Activated naive CD4-positive, alpha-beta T cell treated with anti-CD3 and anti-CD28 coated beads, Interleukin-2, amount 10 ng/mL, durations not matched to agents 7 days and 5 days (primary cell): ENCODE measurements at regions not wholly inside any gene's neighbourhood (a gene's known extent, or its start where the extent isn't known, plus 50 kb on each side); places are given as distances from the start of the nearest gene placed in this dataset.

Experiments used
- CTCF ChIA-PET: fragments of 350-600 bp; sonication (Branson Sonifier 250); formaldehyde crosslinking; loops from one replicate; lab custom pipeline; 2021; ENCODE audit warnings: antibody characterized with exemption; lab: Charles Lee
- DNase-seq: peaks from one replicate; pipeline ENCODE4 v3.0.0-alpha.2; 2020
- H3K27ac Mint-ChIP-seq: one replicate; pipeline ENCODE4 v1.8.0; 2021; ENCODE audit warnings: mild to moderate bottlenecking, moderate library complexity, mixed read lengths
- H3K27me3 Mint-ChIP-seq: one replicate; pipeline ENCODE4 v1.8.0; 2021; ENCODE audit warnings: mild to moderate bottlenecking, mixed read lengths
- H3K36me3 Mint-ChIP-seq: one replicate; pipeline ENCODE4 v1.8.0; 2021; ENCODE audit warnings: mixed read lengths
- H3K4me1 Mint-ChIP-seq: one replicate; pipeline ENCODE4 v1.8.0; 2021; ENCODE audit warnings: mixed read lengths
- H3K4me3 Mint-ChIP-seq: one replicate; pipeline ENCODE4 v1.8.0; 2021; ENCODE audit warnings: mild to moderate bottlenecking, moderate library complexity, mixed read lengths
- H3K9me3 Mint-ChIP-seq: one replicate; pipeline ENCODE4 v1.8.0; 2021; ENCODE audit warnings: mixed read lengths

GRCh38 chr7:84820481-84820880, 366.4 kb downstream of the SEMA3D start:
- no peak for DNase-seq
- no peaks in the 10 kb centered on the region for H3K9me3 Mint-ChIP-seq
- H3K4me1 Mint-ChIP-seq: no peaks in the 10 kb centered on the region
- no peak overlapping the region for H3K4me3 Mint-ChIP-seq
- no peak overlapping the region for H3K27ac Mint-ChIP-seq
- H3K36me3 Mint-ChIP-seq: no peaks in the 10 kb centered on the region
- CTCF ChIA-PET: no interaction called here
- H3K27me3 Mint-ChIP-seq: no peaks in the 10 kb centered on the region

GRCh38 chr7:84817016-84817415, 369.8 kb downstream of the SEMA3D start:
- no peaks in the 10 kb centered on the region for H3K9me3 Mint-ChIP-seq
- no peak overlapping the region for H3K27ac Mint-ChIP-seq
- no peak overlapping the region for H3K4me3 Mint-ChIP-seq
- no peak for DNase-seq
- no peaks in the 10 kb centered on the region for H3K4me1 Mint-ChIP-seq
- no peaks in the 10 kb centered on the region for H3K27me3 Mint-ChIP-seq
- H3K36me3 Mint-ChIP-seq: no peaks in the 10 kb centered on the region
- CTCF ChIA-PET: no interaction called here

- H3K9me3 Mint-ChIP-seq: no peaks in the 10 kb centered on the region
- no peaks in the 10 kb centered on the region for H3K36me3 Mint-ChIP-seq
- no peak for DNase-seq
- CTCF ChIA-PET: no interaction called here
- H3K4me1 Mint-ChIP-seq: no peaks in the 10 kb centered on the region
- H3K27ac Mint-ChIP-seq: no peak overlapping the region
- no peaks in the 10 kb centered on the region for H3K27me3 Mint-ChIP-seq
- no peak overlapping the region for H3K4me3 Mint-ChIP-seq
Measured at GRCh38 chr7:84813376-84813775, 373.5 kb downstream of the SEMA3D start.

GRCh38 chr7:84812021-84812420, 374.8 kb downstream of the SEMA3D start:
- DNase-seq: no peak
- Mint-ChIP-seq H3K27me3 (no peaks in the 10 kb centered on the region), H3K36me3 (no peaks in the 10 kb centered on the region), H3K4me1 (no peaks in the 10 kb centered on the region), H3K4me3 (no peak overlapping the region), H3K9me3 (no peaks in the 10 kb centered on the region), H3K27ac (no peak overlapping the region)
- CTCF ChIA-PET: no interaction called here

- H3K27ac Mint-ChIP-seq: no peak overlapping the region
- CTCF ChIA-PET: no interaction called here
- no peak overlapping the region for H3K4me3 Mint-ChIP-seq
- no peak for DNase-seq
- no peaks in the 10 kb centered on the region for H3K27me3 Mint-ChIP-seq
- H3K4me1 Mint-ChIP-seq: no peaks in the 10 kb centered on the region
- no peaks in the 10 kb centered on the region for H3K36me3 Mint-ChIP-seq
- H3K9me3 Mint-ChIP-seq: no peaks in the 10 kb centered on the region
Measured at GRCh38 chr7:84811362-84811761, 375.5 kb downstream of the SEMA3D start.

- DNase-seq: no peak
- H3K4me1 Mint-ChIP-seq: no peaks in the 10 kb centered on the region
- H3K27ac Mint-ChIP-seq: no peak overlapping the region
- no peaks in the 10 kb centered on the region for H3K27me3 Mint-ChIP-seq
- H3K9me3 Mint-ChIP-seq: no peaks in the 10 kb centered on the region
- H3K4me3 Mint-ChIP-seq: no peak overlapping the region
- H3K36me3 Mint-ChIP-seq: no peaks in the 10 kb centered on the region
- CTCF ChIA-PET: no interaction called here
Measured at GRCh38 chr7:84809877-84810276, 377.0 kb downstream of the SEMA3D start.

- Mint-ChIP-seq H3K4me1 (no peaks in the 10 kb centered on the region), H3K27ac (no peak overlapping the region), H3K9me3 (no peaks in the 10 kb centered on the region), H3K36me3 (no peaks in the 10 kb centered on the region), H3K4me3 (no peak overlapping the region), H3K27me3 (no peaks in the 10 kb centered on the region)
- DNase-seq: no peak
- CTCF ChIA-PET: no interaction called here
Measured at GRCh38 chr7:84803979-84804378, 382.9 kb downstream of the SEMA3D start.

GRCh38 chr7:84801396-84801795, 385.5 kb downstream of the SEMA3D start:
- DNase-seq: no peak
- Mint-ChIP-seq H3K27ac (no peak overlapping the region), H3K9me3 (no peaks in the 10 kb centered on the region), H3K36me3 (no peaks in the 10 kb centered on the region), H3K27me3 (no peaks in the 10 kb centered on the region), H3K4me1 (no peaks in the 10 kb centered on the region), H3K4me3 (no peak overlapping the region)
- CTCF ChIA-PET: no interaction called here

- H3K36me3 Mint-ChIP-seq: no peaks in the 10 kb centered on the region
- CTCF ChIA-PET: no interaction called here
- no peak overlapping the region for H3K27ac Mint-ChIP-seq
- no peak overlapping the region for H3K4me3 Mint-ChIP-seq
- H3K4me1 Mint-ChIP-seq: no peaks in the 10 kb centered on the region
- no peaks in the 10 kb centered on the region for H3K9me3 Mint-ChIP-seq
- no peaks in the 10 kb centered on the region for H3K27me3 Mint-ChIP-seq
- DNase-seq: no peak
Measured at GRCh38 chr7:84800846-84801245, 386.0 kb downstream of the SEMA3D start.

GRCh38 chr7:84799106-84799505, 387.8 kb downstream of the SEMA3D start:
- Mint-ChIP-seq H3K27ac (no peak overlapping the region), H3K36me3 (no peaks in the 10 kb centered on the region), H3K27me3 (no peaks in the 10 kb centered on the region), H3K4me1 (no peaks in the 10 kb centered on the region), H3K9me3 (no peaks in the 10 kb centered on the region), H3K4me3 (no peak overlapping the region)
- CTCF ChIA-PET: no interaction called here
- DNase-seq: no peak

- Mint-ChIP-seq H3K9me3 (no peaks in the 10 kb centered on the region), H3K36me3 (no peaks in the 10 kb centered on the region), H3K27me3 (no peaks in the 10 kb centered on the region), H3K27ac (no peak overlapping the region), H3K4me1 (no peaks in the 10 kb centered on the region), H3K4me3 (no peak overlapping the region)
- DNase-seq: no peak
- CTCF ChIA-PET: no interaction called here
Measured at GRCh38 chr7:84792231-84792893, 394.5 kb downstream of the SEMA3D start.

GRCh38 chr7:84790882-84791281, 396.0 kb downstream of the SEMA3D start:
- H3K27ac Mint-ChIP-seq: no peak overlapping the region

GRCh38 chr7:84786073-84786472, 400.8 kb downstream of the SEMA3D start:
- H3K4me3 Mint-ChIP-seq: no peak overlapping the region
- H3K9me3 Mint-ChIP-seq: no peaks in the 10 kb centered on the region
- CTCF ChIA-PET: no interaction called here
- no peak overlapping the region for H3K27ac Mint-ChIP-seq
- no peaks in the 10 kb centered on the region for H3K27me3 Mint-ChIP-seq
- H3K4me1 Mint-ChIP-seq: no peaks in the 10 kb centered on the region
- no peak for DNase-seq
- H3K36me3 Mint-ChIP-seq: no peaks in the 10 kb centered on the region

More at GRCh38 chr7:84790882-84791281, 396.0 kb downstream of the SEMA3D start:
- H3K27me3 Mint-ChIP-seq: no peaks in the 10 kb centered on the region
- DNase-seq: no peak
- H3K9me3 Mint-ChIP-seq: no peaks in the 10 kb centered on the region
- no peaks in the 10 kb centered on the region for H3K4me1 Mint-ChIP-seq
- CTCF ChIA-PET: no interaction called here
- H3K36me3 Mint-ChIP-seq: no peaks in the 10 kb centered on the region
- H3K4me3 Mint-ChIP-seq: no peak overlapping the region

GRCh38 chr7:84784450-84784849, 402.4 kb downstream of the SEMA3D start:
- CTCF ChIA-PET: no interaction called here
- no peak for DNase-seq
- H3K27ac Mint-ChIP-seq: no peak overlapping the region
- H3K27me3 Mint-ChIP-seq: no peaks in the 10 kb centered on the region
- H3K4me1 Mint-ChIP-seq: no peaks in the 10 kb centered on the region
- no peaks in the 10 kb centered on the region for H3K9me3 Mint-ChIP-seq
- H3K36me3 Mint-ChIP-seq: no peaks in the 10 kb centered on the region
- no peak overlapping the region for H3K4me3 Mint-ChIP-seq

GRCh38 chr7:84783141-84783778, 403.6 kb downstream of the SEMA3D start:
- DNase-seq: no peak
- Mint-ChIP-seq H3K4me1 (no peaks in the 10 kb centered on the region), H3K27ac (no peak overlapping the region), H3K27me3 (no peaks in the 10 kb centered on the region), H3K4me3 (no peak overlapping the region), H3K9me3 (no peaks in the 10 kb centered on the region), H3K36me3 (no peaks in the 10 kb centered on the region)
- CTCF ChIA-PET: no interaction called here
